HEK293 (cell line): ENCODE measurements at regions not wholly inside any gene's neighbourhood (a gene's known extent, or its start where the extent isn't known, plus 50 kb on each side); places are given as distances from the start of the nearest gene placed in this dataset.

Experiments
- ZEB2 ChIP-seq: fragments of 450-650 bp; formaldehyde crosslinking; IDR thresholded peaks from 2 replicates; pipeline ENCODE4 v1.5.1; 2016; ENCODE audit warnings: missing biosample characterization, missing genetic modification characterization
- ZFP37 ChIP-seq: fragments of 450-650 bp; formaldehyde crosslinking; IDR thresholded peaks from 2 replicates; pipeline ENCODE4 v1.5.1; 2016; ENCODE audit warnings: missing biosample characterization, missing genetic modification characterization
- ZNF2 ChIP-seq: fragments of 450-650 bp; formaldehyde crosslinking; IDR thresholded peaks from 2 replicates; pipeline ENCODE4 v1.5.1; 2016; ENCODE audit warnings: missing biosample characterization, missing genetic modification characterization
- ZNF792 ChIP-seq: fragments of 450-650 bp; formaldehyde crosslinking; IDR thresholded peaks from 2 replicates; pipeline ENCODE4 v1.5.1; 2016; ENCODE audit warnings: missing biosample characterization, missing genetic modification characterization
- TF ChIP-seq, protein P1 (sequence below): fragments of 450-650 bp; formaldehyde crosslinking; IDR thresholded peaks from 2 replicates; pipeline ENCODE4 v1.5.1; 2016; ENCODE audit warnings: missing biosample characterization, missing genetic modification characterization
- TF ChIP-seq, protein P2 (sequence below): fragments of 450-650 bp; formaldehyde crosslinking; IDR thresholded peaks from 2 replicates; pipeline ENCODE4 v1.5.1; 2016; ENCODE audit warnings: missing biosample characterization, missing genetic modification characterization
- TF ChIP-seq, protein P3 (sequence below): fragments of 450-650 bp; formaldehyde crosslinking; IDR thresholded peaks from 2 replicates; pipeline ENCODE4 v1.5.1; 2017; ENCODE audit warnings: missing biosample characterization, missing genetic modification characterization

DNA sequence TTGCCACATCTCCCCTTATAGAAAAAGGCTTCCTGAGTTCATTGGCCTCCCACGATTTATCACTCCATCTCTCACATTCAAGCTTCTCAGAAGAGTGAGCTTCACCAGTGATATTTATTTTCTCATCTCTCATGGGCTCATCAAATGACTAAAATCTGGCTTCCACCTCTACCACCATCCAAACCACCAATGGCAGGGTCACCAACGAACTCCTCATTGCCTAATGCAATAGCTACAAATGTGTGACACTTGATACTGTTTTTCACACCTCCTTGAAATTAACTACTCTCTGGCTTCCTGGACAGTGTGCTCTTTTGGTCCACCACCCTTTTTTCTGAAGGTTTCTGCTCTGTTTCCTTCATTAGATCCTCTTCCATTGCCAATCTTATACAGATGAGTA is 129.0 kb downstream of the SH2D1A start:
- TF ChIP-seq ZFP37 (tag by site-specific recombination) (no peak), ZNF2 (tag by site-specific recombination) (no peak), ZEB2 (no peak), ZNF792 (tag by site-specific recombination) (no peak)
- TF ChIP-seq, protein P1, sequence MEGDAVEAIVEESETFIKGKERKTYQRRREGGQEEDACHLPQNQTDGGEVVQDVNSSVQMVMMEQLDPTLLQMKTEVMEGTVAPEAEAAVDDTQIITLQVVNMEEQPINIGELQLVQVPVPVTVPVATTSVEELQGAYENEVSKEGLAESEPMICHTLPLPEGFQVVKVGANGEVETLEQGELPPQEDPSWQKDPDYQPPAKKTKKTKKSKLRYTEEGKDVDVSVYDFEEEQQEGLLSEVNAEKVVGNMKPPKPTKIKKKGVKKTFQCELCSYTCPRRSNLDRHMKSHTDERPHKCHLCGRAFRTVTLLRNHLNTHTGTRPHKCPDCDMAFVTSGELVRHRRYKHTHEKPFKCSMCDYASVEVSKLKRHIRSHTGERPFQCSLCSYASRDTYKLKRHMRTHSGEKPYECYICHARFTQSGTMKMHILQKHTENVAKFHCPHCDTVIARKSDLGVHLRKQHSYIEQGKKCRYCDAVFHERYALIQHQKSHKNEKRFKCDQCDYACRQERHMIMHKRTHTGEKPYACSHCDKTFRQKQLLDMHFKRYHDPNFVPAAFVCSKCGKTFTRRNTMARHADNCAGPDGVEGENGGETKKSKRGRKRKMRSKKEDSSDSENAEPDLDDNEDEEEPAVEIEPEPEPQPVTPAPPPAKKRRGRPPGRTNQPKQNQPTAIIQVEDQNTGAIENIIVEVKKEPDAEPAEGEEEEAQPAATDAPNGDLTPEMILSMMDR, result no peak
- TF ChIP-seq, protein P2, sequence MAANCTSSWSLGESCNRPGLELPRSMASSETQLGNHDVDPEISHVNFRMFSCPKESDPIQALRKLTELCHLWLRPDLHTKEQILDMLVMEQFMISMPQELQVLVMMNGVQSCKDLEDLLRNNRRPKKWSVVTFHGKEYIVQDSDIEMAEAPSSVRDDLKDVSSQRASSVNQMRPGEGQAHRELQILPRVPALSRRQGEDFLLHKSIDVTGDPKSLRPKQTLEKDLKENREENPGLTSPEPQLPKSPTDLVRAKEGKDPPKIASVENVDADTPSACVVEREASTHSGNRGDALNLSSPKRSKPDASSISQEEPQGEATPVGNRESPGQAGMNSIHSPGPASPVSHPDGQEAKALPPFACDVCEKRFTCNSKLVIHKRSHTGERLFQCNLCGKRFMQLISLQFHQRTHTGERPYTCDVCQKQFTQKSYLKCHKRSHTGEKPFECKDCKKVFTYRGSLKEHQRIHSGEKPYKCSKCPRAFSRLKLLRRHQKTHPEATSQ (tag by site-specific recombination), result no peak
- TF ChIP-seq, protein P3, sequence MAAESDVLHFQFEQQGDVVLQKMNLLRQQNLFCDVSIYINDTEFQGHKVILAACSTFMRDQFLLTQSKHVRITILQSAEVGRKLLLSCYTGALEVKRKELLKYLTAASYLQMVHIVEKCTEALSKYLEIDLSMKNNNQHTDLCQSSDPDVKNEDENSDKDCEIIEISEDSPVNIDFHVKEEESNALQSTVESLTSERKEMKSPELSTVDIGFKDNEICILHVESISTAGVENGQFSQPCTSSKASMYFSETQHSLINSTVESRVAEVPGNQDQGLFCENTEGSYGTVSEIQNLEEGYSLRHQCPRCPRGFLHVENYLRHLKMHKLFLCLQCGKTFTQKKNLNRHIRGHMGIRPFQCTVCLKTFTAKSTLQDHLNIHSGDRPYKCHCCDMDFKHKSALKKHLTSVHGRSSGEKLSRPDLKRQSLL (tag by site-specific recombination), result no peak
